ENCODE measurements at regions not wholly inside any gene's neighbourhood (a gene's known extent, or its start where the extent isn't known, plus 50 kb on each side); places are given as distances from the start of the nearest gene placed in this dataset.

GRCh38 chr16:66290431-66290830, 76.1 kb upstream of the CDH5 start:
- Histone ChIP-seq H2AK5ac (ENCODE audit: low read depth, low read length) (no peak overlapping the region), H3K4me1 (ENCODE audit: control insufficient read depth, insufficient read depth, low read length) (no peaks in the 10 kb centered on the region), H3K36me3 (ENCODE audit: control insufficient read depth, insufficient read depth, low read length) (no peaks in the 10 kb centered on the region), H3K79me1 (ENCODE audit: low read depth in 1 of 2, low read length in 2 of 2) (no peaks in the 10 kb centered on the region), H4K8ac (ENCODE audit: low read depth in 2 of 2, low read length in 2 of 2) (no peak overlapping the region), H2BK15ac (ENCODE audit: low read depth, low read length) (no peak overlapping the region), H2AK9ac (replicated peaks; ENCODE audit: low read depth, low read length, poor library complexity) (no peak overlapping the region), H3K4ac (ENCODE audit: low read depth, low read length) (no peak overlapping the region), H3K23ac (ENCODE audit: low read depth, low read length) (no peak overlapping the region), H3K56ac (ENCODE audit: extremely low read depth, insufficient read depth, low read length) (no peak overlapping the region), H3K9me1 (ENCODE audit: insufficient read depth, low read length) (no peaks in the 10 kb centered on the region), H4K5ac (ENCODE audit: low read depth, low read length) (no peak overlapping the region), H2BK120ac (ENCODE audit: low read depth, low read length) (no peak overlapping the region), H3K27ac (ENCODE audit: insufficient read depth, low read length) (no peak overlapping the region), H3K18ac (ENCODE audit: low read depth, low read length) (no peak overlapping the region), H2BK5ac (ENCODE audit: low read depth, low read length, poor library complexity, severe bottlenecking) (no peak overlapping the region), H2BK20ac (ENCODE audit: low read depth, low read length) (no peak overlapping the region), H3K4me3 (ENCODE audit: insufficient read depth, low read depth, low read length) (no peak overlapping the region), H4K20me1 (ENCODE audit: insufficient read depth, low read length) (no peaks in the 10 kb centered on the region), H3K4me2 (ENCODE audit: low read depth, low read length) (no peak overlapping the region), H3K27me3 (ENCODE audit: control insufficient read depth, insufficient read depth, low read length) (peaks cover 37% of the 10 kb centered on the region), H3K14ac (replicated peaks; ENCODE audit: low read depth, low read length) (no peak overlapping the region), H4K91ac (ENCODE audit: insufficient read depth, low read depth, low read length) (no peak overlapping the region), H3K9ac (ENCODE audit: low read depth, low read length) (no peak overlapping the region), H3K9me3 (ENCODE audit: control insufficient read depth, insufficient read depth, low read length) (no peaks in the 10 kb centered on the region), H2AFZ (replicated peaks; ENCODE audit: low read length, poor library complexity) (no peak overlapping the region)
- dilution Hi-C loops (cut with HindIII; ENCODE audit: low sequenced_read_pairs, unreplicated experiment) = no loop called here
- ChIA-PET POLR2A (ENCODE audit: unreplicated experiment) (no interaction called here), CTCF (interaction anchor here (0.6 kb wide), 1 partner anchor 373 kb away, joined by 5 read pairs; no protein-coding TSS in a partner anchor)
- in situ Hi-C loops (cut with MboI; ENCODE audit: low sequenced_read_pairs) = no loop called here
- no peak for DNase-seq
- no peak for TF ChIP-seq CTCF (conservative IDR thresholded peaks at IDR 0.05; ENCODE audit: low read depth, low read length)
- no peak for TF ChIP-seq CHD1 (IDR thresholded peaks at IDR 0.05; ENCODE audit: low read depth, low read length)
- TF ChIP-seq RCOR1 (IDR thresholded peaks at IDR 0.05; ENCODE audit: insufficient replicate concordance, low read length) = no peak
- no peak for TF ChIP-seq ELK1 (IDR thresholded peaks at IDR 0.05; ENCODE audit: borderline replicate concordance, low read depth, low read length)
- TF ChIP-seq FOS (IDR thresholded peaks at IDR 0.05; ENCODE audit: low read depth, low read length) = no peak
- TF ChIP-seq MAFK (IDR thresholded peaks at IDR 0.05; ENCODE audit: low read depth, low read length) = no peak
- no peak for TF ChIP-seq BHLHE40 (IDR thresholded peaks at IDR 0.05; ENCODE audit: low read depth, low read length)
- TF ChIP-seq MXI1 (IDR thresholded peaks at IDR 0.05; ENCODE audit: borderline replicate concordance, low read depth, low read length) = no peak
- no peak for TF ChIP-seq MAZ (IDR thresholded peaks at IDR 0.05; ENCODE audit: borderline replicate concordance, low read depth, low read length)
- no peak for TF ChIP-seq RAD21 (IDR thresholded peaks at IDR 0.05; ENCODE audit: low read length)
- TF ChIP-seq NFE2L2 (IDR thresholded peaks at IDR 0.05; ENCODE audit: low read depth, low read length) = no peak
- ATAC-seq (ENCODE audit: low read depth) = no peak
- BruUV-seq (replicated peaks) = no TSS peak
- intact Hi-C loops (cut with micrococcal nuclease) = no loop called here
- WGBS, 2 experiments (ENCODE audit: extremely low coverage in 2 of 2, insufficient read length in 1 of 2) = 100% methylated on average over 1 of the region's 4 CpGs; no CpG with 5 or more reads in 1 of the 2 experiments
